Body of pancreas (tissue), 4 donors: ENCODE measurements at regions not wholly inside any gene's neighbourhood (a gene's known extent, or its start where the extent isn't known, plus 50 kb on each side); places are given as distances from the start of the nearest gene placed in this dataset.

Experiments
- POLR2A ChIP-seq, 3 donors: fragments of 450-650 bp; IDR thresholded peaks; one replicate each; pipeline ENCODE4 v1.6.1; 2016; ENCODE audit warnings: antibody characterized with exemption in 3 of 3, mild to moderate bottlenecking in 2 of 3
- TF ChIP-seq, protein P1 (sequence below), 7 experiments: fragments of 450-650 bp in 4 of 7; fragments of 200-600 bp in 3 of 7; sonication (generic) in 3 of 7; IDR thresholded peaks; one replicate each; pipeline ENCODE4 v1.5.1; 2016 to 2019; ENCODE audit warnings: antibody characterized with exemption in 7 of 7

DNA sequence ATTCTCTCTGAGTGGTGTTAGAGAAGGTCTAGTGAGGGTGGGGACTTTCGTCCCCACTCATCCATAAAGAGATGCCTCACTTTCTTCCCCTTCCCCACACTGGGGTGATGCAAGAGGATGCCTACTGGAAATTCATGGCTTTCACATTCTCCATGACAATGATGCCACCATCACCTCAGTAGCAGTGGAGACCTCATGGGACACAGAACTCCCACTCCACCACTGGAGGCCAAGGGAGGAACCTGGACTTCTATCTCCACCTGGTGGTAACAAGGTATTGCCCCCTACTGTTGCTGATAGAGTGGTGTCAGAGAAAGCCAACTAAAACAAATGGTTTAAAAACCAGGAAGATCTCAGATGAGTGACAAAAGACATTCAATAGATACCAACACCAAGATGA, 110.9 kb downstream of the INHBB start:
- TF ChIP-seq, protein P1, sequence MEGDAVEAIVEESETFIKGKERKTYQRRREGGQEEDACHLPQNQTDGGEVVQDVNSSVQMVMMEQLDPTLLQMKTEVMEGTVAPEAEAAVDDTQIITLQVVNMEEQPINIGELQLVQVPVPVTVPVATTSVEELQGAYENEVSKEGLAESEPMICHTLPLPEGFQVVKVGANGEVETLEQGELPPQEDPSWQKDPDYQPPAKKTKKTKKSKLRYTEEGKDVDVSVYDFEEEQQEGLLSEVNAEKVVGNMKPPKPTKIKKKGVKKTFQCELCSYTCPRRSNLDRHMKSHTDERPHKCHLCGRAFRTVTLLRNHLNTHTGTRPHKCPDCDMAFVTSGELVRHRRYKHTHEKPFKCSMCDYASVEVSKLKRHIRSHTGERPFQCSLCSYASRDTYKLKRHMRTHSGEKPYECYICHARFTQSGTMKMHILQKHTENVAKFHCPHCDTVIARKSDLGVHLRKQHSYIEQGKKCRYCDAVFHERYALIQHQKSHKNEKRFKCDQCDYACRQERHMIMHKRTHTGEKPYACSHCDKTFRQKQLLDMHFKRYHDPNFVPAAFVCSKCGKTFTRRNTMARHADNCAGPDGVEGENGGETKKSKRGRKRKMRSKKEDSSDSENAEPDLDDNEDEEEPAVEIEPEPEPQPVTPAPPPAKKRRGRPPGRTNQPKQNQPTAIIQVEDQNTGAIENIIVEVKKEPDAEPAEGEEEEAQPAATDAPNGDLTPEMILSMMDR (IDR thresholded peaks at IDR 0.05): peak in 3 of 7 experiments; percentile 23 to 40 (median 25)
- TF ChIP-seq POLR2A (IDR thresholded peaks at IDR 0.05): no peak
